GM21786 (cell line): ENCODE measurements at regions not wholly inside any gene's neighbourhood (a gene's known extent, or its start where the extent isn't known, plus 50 kb on each side); places are given as distances from the start of the nearest gene placed in this dataset.

Source experiments
- ATAC-seq: cut with Tn5 transposase; IDR thresholded peaks from one replicate; pipeline ENCODE4 v1.9.1; 2021; ENCODE audit not compliant: unreplicated experiment

- ATAC-seq: no peak
Measured at GRCh38 chr4:24666816-24667477, 82.6 kb upstream of the DHX15 start.

GRCh38 chr4:24668956-24669355 is 84.6 kb upstream of the DHX15 start:
- ATAC-seq: no peak

GRCh38 chr4:24669751-24670150 is 85.4 kb upstream of the DHX15 start:
- no peak for ATAC-seq

- no peak for ATAC-seq
Measured at GRCh38 chr4:24671849-24672248, 87.5 kb upstream of the DHX15 start.

- ATAC-seq: no peak
Measured at GRCh38 chr4:24672880-24673279, 88.5 kb upstream of the DHX15 start.

GRCh38 chr4:24674279-24674678 is 89.9 kb upstream of the DHX15 start:
- ATAC-seq: no peak

GRCh38 chr4:24675721-24676389 is 91.5 kb upstream of the DHX15 start:
- no peak for ATAC-seq

GRCh38 chr4:24677909-24678308 is 93.6 kb upstream of the DHX15 start:
- no peak for ATAC-seq

GRCh38 chr4:24680746-24681448 is 96.5 kb upstream of the DHX15 start:
- no peak for ATAC-seq

- no peak for ATAC-seq
Measured at GRCh38 chr4:24683116-24683515, 98.8 kb upstream of the DHX15 start.

GRCh38 chr4:24686866-24687692 is 102.7 kb upstream of the DHX15 start:
- no peak for ATAC-seq

GRCh38 chr4:24688453-24688852 is 104.1 kb upstream of the DHX15 start:
- no peak for ATAC-seq

- ATAC-seq: no peak
Measured at GRCh38 chr4:24689212-24689611, 104.9 kb upstream of the DHX15 start.

GRCh38 chr4:24690436-24690835 is 104.9 kb upstream of the SOD3 start:
- ATAC-seq: no peak

GRCh38 chr4:24693636-24694035 is 101.7 kb upstream of the SOD3 start:
- ATAC-seq: no peak

- no peak for ATAC-seq
Measured at GRCh38 chr4:24700118-24700517, 95.3 kb upstream of the SOD3 start.

- ATAC-seq: no peak
Measured at GRCh38 chr4:24701683-24702082, 93.7 kb upstream of the SOD3 start.

GRCh38 chr4:24702281-24702680 is 93.1 kb upstream of the SOD3 start:
- ATAC-seq: no peak

- no peak for ATAC-seq
Measured at GRCh38 chr4:24703298-24703697, 92.1 kb upstream of the SOD3 start.

GRCh38 chr4:24704149-24704548 is 91.2 kb upstream of the SOD3 start:
- ATAC-seq: no peak

GRCh38 chr4:24705016-24705753 is 90.2 kb upstream of the SOD3 start:
- ATAC-seq: no peak
